A549 (cell line): ENCODE measurements at regions not wholly inside any gene's neighbourhood (a gene's known extent, or its start where the extent isn't known, plus 50 kb on each side); places are given as distances from the start of the nearest gene placed in this dataset.

Experiments used
- ATAC-seq, 2 experiments: fragments of 200-7000 bp in 1 of 2; fragments of >200 bp in 1 of 2; cut with Nextera tagmentation in 1 of 2; cut with Tn5 transposase in 1 of 2; 3 replicates each; pipeline versions ENCODE4 v1.8.0 to v1.9.1; 2018 to 2020; ENCODE audit warnings: mild to moderate bottlenecking in 1 of 2, moderate library complexity in 1 of 2
- CTCF ChIA-PET: fragments of 300-600 bp; sonication (Branson Sonifier 250); formaldehyde crosslinking; extraction: SDS; loops from one replicate; lab custom pipeline; 2021; ENCODE audit warnings: antibody characterized with exemption, inconsistent platforms; lab: Yijun Ruan, JAX
- POLR2A ChIA-PET: fragments of 350-600 bp; formaldehyde crosslinking; extraction: SDS; loops from one replicate; lab custom pipeline; 2021; ENCODE audit warnings: antibody characterized with exemption, inconsistent platforms; lab: Yijun Ruan, JAX
- DNase-seq, 2 experiments: peaks; one replicate each; pipeline versions ENCODE4 v3.0.0 to v3.0.0-alpha.2; 2011 to 2016; ENCODE audit warnings: low read depth in 1 of 2, low spot score in 1 of 2
- FAIRE-seq: peaks from 2 replicates; lab custom pipeline; 2011; peaks lifted over from hg19 to GRCh38; lab: Jason Lieb, UNC
- H3K27ac ChIP-seq, 2 experiments: fragments of >200 bp; sonication (Bioruptor Twin); formaldehyde crosslinking; 3 replicates each; pipeline ENCODE4 v1.5.1; 2016 to 2017
- H3K4me1 ChIP-seq: fragments of >200 bp; sonication (Bioruptor Twin); formaldehyde crosslinking; 3 replicates; pipeline ENCODE4 v1.6.1; 2016
- H3K4me2 ChIP-seq: fragments of >200 bp; sonication (Bioruptor Twin); formaldehyde crosslinking; 3 replicates; pipeline ENCODE4 v1.6.1; 2016
- H3K4me3 ChIP-seq: fragments of >200 bp; sonication (Bioruptor Twin); formaldehyde crosslinking; 3 replicates; pipeline ENCODE4 v1.5.1; 2016
- H3K9me3 ChIP-seq: fragments of >200 bp; sonication (Bioruptor Twin); formaldehyde crosslinking; 3 replicates; pipeline ENCODE4 v1.6.1; 2016
- BHLHE40 ChIP-seq: IDR thresholded peaks from 2 replicates; pipeline ENCODE4 v1.6.1; 2012; ENCODE audit warnings: low read depth, low read length, inconsistent platforms
- CBX8 ChIP-seq: fragments of 200-600 bp; sonication (generic); IDR thresholded peaks from 2 replicates; pipeline ENCODE4 v1.6.1; 2016
- CHD4 ChIP-seq: fragments of 200-600 bp; sonication (generic); IDR thresholded peaks from 2 replicates; pipeline ENCODE4 v1.6.1; 2016; ENCODE audit warnings: antibody characterized with exemption, mild to moderate bottlenecking, borderline replicate concordance
- CTCF ChIP-seq: fragments of >200 bp; sonication (Bioruptor Twin); formaldehyde crosslinking; IDR thresholded peaks from 3 replicates; pipeline ENCODE4 v1.5.1; 2016
- EHMT2 ChIP-seq: fragments of 200-600 bp; sonication (generic); IDR thresholded peaks from 2 replicates; pipeline ENCODE4 v1.6.1; 2016; ENCODE audit warnings: antibody characterized with exemption, low read depth, mild to moderate bottlenecking, moderate library complexity
- FOSL2 ChIP-seq, 2 experiments: fragments of 450-650 bp in 1 of 2; fragments of >200 bp in 1 of 2; sonication (Bioruptor Twin) in 1 of 2; formaldehyde crosslinking; IDR thresholded peaks; 2 replicates each; pipeline versions ENCODE4 v1.5.0 to v1.6.1; 2016 to 2020; ENCODE audit warnings: mild to moderate bottlenecking in 1 of 2, moderate library complexity in 1 of 2
- FOXS1 ChIP-seq: fragments of 250-450 bp; sonication (Bioruptor Pico); IDR thresholded peaks from 2 replicates; pipeline ENCODE4 v1.5.0; 2020; ENCODE audit warnings: mild to moderate bottlenecking, moderate library complexity
- HDAC2 ChIP-seq: fragments of 200-600 bp; sonication (generic); IDR thresholded peaks from 2 replicates; pipeline ENCODE4 v1.6.1; 2016
- HOXA7 ChIP-seq: fragments of 250-450 bp; sonication (Bioruptor Pico); IDR thresholded peaks from 2 replicates; pipeline ENCODE4 v1.5.0; 2020; ENCODE audit warnings: mild to moderate bottlenecking, moderate library complexity
- HOXB13 ChIP-seq: fragments of 250-450 bp; sonication (Bioruptor Pico); IDR thresholded peaks from 2 replicates; pipeline ENCODE4 v1.5.0; 2020; ENCODE audit warnings: low read depth, mild to moderate bottlenecking, moderate library complexity
- JUN ChIP-seq, 2 experiments: fragments of >200 bp; sonication (Bioruptor Twin); formaldehyde crosslinking; IDR thresholded peaks; 2 replicates in 1 of 2; 3 replicates in 1 of 2; pipeline ENCODE4 v1.6.1; 2016 to 2017
- JUNB ChIP-seq: fragments of >200 bp; sonication (Bioruptor Twin); formaldehyde crosslinking; IDR thresholded peaks from 2 replicates; pipeline ENCODE4 v1.6.1; 2016
- KDM5A ChIP-seq: fragments of 200-600 bp; sonication (generic); IDR thresholded peaks from 2 replicates; pipeline ENCODE4 v1.6.1; 2016; ENCODE audit warnings: antibody characterized with exemption, mild to moderate bottlenecking
- MAZ ChIP-seq: fragments of 150-350 bp; IDR thresholded peaks from 2 replicates; pipeline ENCODE4 v1.6.1; 2014; ENCODE audit warnings: antibody characterized with exemption, low read depth, low read length, borderline replicate concordance
- NR3C1 ChIP-seq: fragments of >200 bp; sonication (Bioruptor Twin); formaldehyde crosslinking; IDR thresholded peaks from 3 replicates; pipeline ENCODE4 v1.6.1; 2017
- PHF8 ChIP-seq: fragments of 200-600 bp; sonication (generic); IDR thresholded peaks from 2 replicates; pipeline ENCODE4 v1.6.1; 2016; ENCODE audit warnings: low read depth, mild to moderate bottlenecking, antibody characterized with exemption, moderate library complexity, borderline replicate concordance
- POLR2A ChIP-seq: IDR thresholded peaks from 2 replicates; pipeline ENCODE4 v1.6.1; 2012; ENCODE audit warnings: mild to moderate bottlenecking, low read length
- POLR2AphosphoS2 ChIP-seq: conservative IDR thresholded peaks from 2 replicates; pipeline ENCODE4 v1.6.1; 2012; ENCODE audit warnings: low read length, improper control_type of control experiment, inconsistent platforms
- RAD21 ChIP-seq, 2 experiments: fragments of >200 bp in 1 of 2; sonication (Bioruptor Twin) in 1 of 2; formaldehyde crosslinking in 1 of 2; IDR thresholded peaks in 1 of 2; conservative IDR thresholded peaks in 1 of 2; 2 replicates in 1 of 2; 3 replicates in 1 of 2; pipeline ENCODE4 v1.6.1; 2012 to 2018; ENCODE audit warnings: inconsistent platforms in 1 of 2
- RARB ChIP-seq: fragments of 250-450 bp; sonication (Bioruptor Pico); IDR thresholded peaks from 2 replicates; pipeline ENCODE4 v1.8.0; 2021; ENCODE audit warnings: mild to moderate bottlenecking, moderate library complexity
- RFX5 ChIP-seq: fragments of 450-650 bp; IDR thresholded peaks from 2 replicates; pipeline ENCODE4 v1.7.1; 2014; ENCODE audit warnings: antibody characterized with exemption, mild to moderate bottlenecking, moderate library complexity
- SMC3 ChIP-seq: fragments of >200 bp; sonication (Bioruptor Twin); formaldehyde crosslinking; IDR thresholded peaks from 3 replicates; pipeline ENCODE4 v1.6.1; 2018; ENCODE audit warnings: inconsistent platforms
- TFCP2L1 ChIP-seq: fragments of 250-450 bp; sonication (Bioruptor Pico); IDR thresholded peaks from 2 replicates; pipeline ENCODE4 v1.5.0; 2021; ENCODE audit warnings: mild to moderate bottlenecking
- TP53 ChIP-seq: fragments of 250-450 bp; sonication (Bioruptor Pico); IDR thresholded peaks from 2 replicates; pipeline ENCODE4 v1.5.0; 2021; ENCODE audit warnings: mild to moderate bottlenecking, moderate library complexity
- ZFP36 ChIP-seq: fragments of 450-650 bp; IDR thresholded peaks from 2 replicates; pipeline ENCODE4 v1.6.1; 2014; ENCODE audit warnings: borderline replicate concordance; ENCODE audit not compliant: partially characterized antibody
- ZNF302 ChIP-seq: fragments of 250-450 bp; sonication (Bioruptor Pico); IDR thresholded peaks from 2 replicates; pipeline ENCODE4 v1.9.0; 2021; ENCODE audit warnings: inconsistent platforms, mild to moderate bottlenecking, moderate library complexity
- WGBS: methylation state at CpG from one replicate; pipeline ENCODE4 v1.1.6; 2017; ENCODE audit errors: missing lambda C conversion rate; 5-methylcytosine and 5-hydroxymethylcytosine counted together
- TF ChIP-seq, protein P1 (sequence below): fragments of 250-450 bp; sonication (Bioruptor Pico); IDR thresholded peaks from 2 replicates; pipeline ENCODE4 v1.5.0; 2021; ENCODE audit warnings: mild to moderate bottlenecking, moderate library complexity, borderline replicate concordance

GRCh38 chr16:51820176-51820575 lies 669.1 kb upstream of the SALL1 start:
- H3K4me1 ChIP-seq: no peaks in the 10 kb centered on the region
- no peak for ATAC-seq
- ChIA-PET CTCF (interaction anchor here (0.6 to 3.2 kb wide), 3 partner anchors 9 to 1013 kb away, joined by 3 to 12 read pairs (median 6); no protein-coding TSS in a partner anchor), POLR2A (no interaction called here)
- TF ChIP-seq JUN (IDR thresholded peaks at IDR 0.05) (no peak), EHMT2 (no peak), TP53 (no peak), JUNB (no peak), NR3C1 (no peak), CBX8 (no peak), RARB (CRISPR knock-in tag) (no peak), HOXA7 (no peak), MAZ (no peak), FOXS1 (CRISPR knock-in tag) (no peak), FOSL2 (IDR thresholded peaks at IDR 0.05) (no peak), FOSL2 (CRISPR knock-in tag; IDR thresholded peaks at IDR 0.05) (no peak), RFX5 (no peak), KDM5A (no peak), TFCP2L1 (no peak)
- TF ChIP-seq, protein P1, sequence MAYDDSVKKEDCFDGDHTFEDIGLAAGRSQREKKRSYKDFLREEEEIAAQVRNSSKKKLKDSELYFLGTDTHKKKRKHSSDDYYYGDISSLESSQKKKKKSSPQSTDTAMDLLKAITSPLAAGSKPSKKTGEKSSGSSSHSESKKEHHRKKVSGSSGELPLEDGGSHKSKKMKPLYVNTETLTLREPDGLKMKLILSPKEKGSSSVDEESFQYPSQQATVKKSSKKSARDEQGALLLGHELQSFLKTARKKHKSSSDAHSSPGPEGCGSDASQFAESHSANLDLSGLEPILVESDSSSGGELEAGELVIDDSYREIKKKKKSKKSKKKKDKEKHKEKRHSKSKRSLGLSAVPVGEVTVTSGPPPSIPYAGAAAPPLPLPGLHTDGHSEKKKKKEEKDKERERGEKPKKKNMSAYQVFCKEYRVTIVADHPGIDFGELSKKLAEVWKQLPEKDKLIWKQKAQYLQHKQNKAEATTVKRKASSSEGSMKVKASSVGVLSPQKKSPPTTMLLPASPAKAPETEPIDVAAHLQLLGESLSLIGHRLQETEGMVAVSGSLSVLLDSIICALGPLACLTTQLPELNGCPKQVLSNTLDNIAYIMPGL (CRISPR knock-in tag): no peak
- DNase-seq: no peak
- H3K4me3 ChIP-seq: no peak overlapping the region
- no peak overlapping the region for H3K27ac ChIP-seq
- no peak overlapping the region for H3K4me2 ChIP-seq
- 28% methylated on average over 4 of the region's 4 CpGs for WGBS
- no peaks in the 10 kb centered on the region for H3K9me3 ChIP-seq
- FAIRE-seq: no peak

GRCh38 chr16:51818342-51818944 lies 667.4 kb upstream of the SALL1 start:
- TF ChIP-seq RAD21 (conservative IDR thresholded peaks at IDR 0.05 in 1 of 2, IDR thresholded peaks at IDR 0.05 in 1 of 2) (peak; percentile 57 to 76), SMC3 (peak; percentile 51; the same call in 2 of the 3 replicates), CTCF (peak; percentile 38; the same call in 2 of the 3 replicates), PHF8 (no peak), ZNF302 (CRISPR knock-in tag) (no peak), HDAC2 (no peak)
- ChIA-PET CTCF (interaction anchor here (0.6 to 3.2 kb wide), 15 partner anchors 9 to 1443 kb away, joined by 3 to 22 read pairs (median 3); no protein-coding TSS in a partner anchor), POLR2A (no interaction called here)
- no peak for FAIRE-seq
- H3K9me3 ChIP-seq: peaks cover 2% of the 10 kb centered on the region; the same call in 1 of the 3 replicates
- H3K4me3 ChIP-seq: no peak overlapping the region
- WGBS: 4% methylated on average over 4 of the region's 4 CpGs
- ATAC-seq: 0 out of 6 replicates have a peak, but pooled peaks have one; percentile 43 to 51
- DNase-seq: peak in 1 of 2 experiments; percentile 46
- H3K27ac ChIP-seq: no peak overlapping the region
- no peaks in the 10 kb centered on the region for H3K4me1 ChIP-seq
- no peak overlapping the region for H3K4me2 ChIP-seq

DNA sequence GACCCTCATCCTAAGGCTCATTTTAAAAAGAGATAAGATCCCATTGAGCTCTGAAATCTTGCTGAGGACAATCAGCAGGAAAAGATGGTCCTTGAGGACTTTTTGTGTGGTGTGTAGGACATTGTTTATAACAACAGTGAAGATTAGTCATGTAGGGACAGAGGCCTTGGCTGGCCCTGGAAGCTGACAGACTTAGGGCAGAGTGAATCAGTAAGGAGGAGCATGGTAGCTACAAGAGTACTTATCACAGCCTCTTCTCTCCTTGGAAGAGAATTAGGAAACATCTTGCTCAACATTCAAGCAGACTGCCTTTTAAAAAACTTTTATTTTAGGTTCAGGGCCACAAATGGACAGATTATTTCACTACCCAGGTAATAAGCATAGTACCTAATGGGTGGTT lies 665.9 kb upstream of the SALL1 start:
- no peaks in the 10 kb centered on the region for H3K4me1 ChIP-seq
- DNase-seq (no peak), ATAC-seq (0 out of 6 replicates have a peak, but pooled peaks of 1 of the 2 experiments have one; percentile 54), FAIRE-seq (no peak)
- H3K4me2 ChIP-seq: no peak overlapping the region
- no peak overlapping the region for H3K27ac ChIP-seq
- no peak overlapping the region for H3K4me3 ChIP-seq
- ChIA-PET CTCF (interaction anchor here (1.0 kb wide), 1 partner anchor 12 kb away, joined by 3 read pairs; no protein-coding TSS in a partner anchor), POLR2A (no interaction called here)
- TF ChIP-seq CHD4 (no peak), POLR2A (no peak), ZFP36 (no peak), FOXS1 (CRISPR knock-in tag) (no peak), HDAC2 (no peak), HOXB13 (CRISPR knock-in tag) (no peak), BHLHE40 (no peak), POLR2AphosphoS2 (no peak)
- peaks cover 2% of the 10 kb centered on the region; the same call in 1 of the 3 replicates for H3K9me3 ChIP-seq
